GM20431 (cell line): ENCODE measurements at regions not wholly inside any gene's neighbourhood (a gene's known extent, or its start where the extent isn't known, plus 50 kb on each side); places are given as distances from the start of the nearest gene placed in this dataset.

Experiments used
- in situ Hi-C: fragments of 300-500 bp; cut with MseI, MboI; formaldehyde crosslinking; loops from one replicate; pipeline ENCODE4 v1.15.0; 2020; ENCODE audit warnings: low sequenced_read_pairs; ENCODE audit not compliant: unreplicated experiment

GRCh38 chr6:99850841-99851240, 143.2 kb downstream of the MCHR2 start:
- in situ Hi-C loops, result no loop called here

- in situ Hi-C loops, result no loop called here
These were observed 142.0 kb downstream of the MCHR2 start for GRCh38 chr6:99852031-99852430.

GRCh38 chr6:99867026-99867425, 127.0 kb downstream of the MCHR2 start:
- in situ Hi-C loops, result no loop called here

GRCh38 chr6:99868074-99868702, 125.8 kb downstream of the MCHR2 start:
- in situ Hi-C loops, result no loop called here
